ENCODE measurements at regions not wholly inside any gene's neighbourhood (a gene's known extent, or its start where the extent isn't known, plus 50 kb on each side); places are given as distances from the start of the nearest gene placed in this dataset.

DNA sequence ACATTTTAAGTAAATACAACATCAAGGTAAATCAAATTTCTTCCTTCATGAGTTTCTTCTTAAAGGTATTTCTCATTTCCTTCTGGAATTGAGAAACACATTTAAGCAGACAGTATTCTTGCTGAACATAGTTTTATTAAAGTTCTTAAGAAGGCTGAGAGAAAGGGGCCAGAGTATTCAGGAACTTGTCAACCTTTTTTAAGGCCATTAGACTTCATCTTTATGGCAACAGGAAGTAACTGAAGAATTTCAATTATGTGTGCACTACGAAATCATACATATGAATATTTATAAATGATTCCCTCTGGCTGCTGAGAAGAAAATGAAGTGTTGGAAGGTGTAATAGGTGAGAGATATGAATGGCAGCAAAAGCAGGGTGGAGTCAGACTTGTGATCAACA is 829.4 kb upstream of the DPPA4 start:
- no peaks in the 10 kb centered on the region for H3K27me3 ChIP-seq
- no peaks in the 10 kb centered on the region for H3K4me1 ChIP-seq (replicated peaks in 1 of 2)
- no peaks in the 10 kb centered on the region for H3K9me3 ChIP-seq (replicated peaks in 1 of 3)
- H3K27ac ChIP-seq = no peak overlapping the region
- DNase-seq = no peak
- H3K4me3 ChIP-seq = no peak overlapping the region
- no peak for TF ChIP-seq POLR2A (IDR thresholded peaks at IDR 0.05)
- TF ChIP-seq, protein P1, sequence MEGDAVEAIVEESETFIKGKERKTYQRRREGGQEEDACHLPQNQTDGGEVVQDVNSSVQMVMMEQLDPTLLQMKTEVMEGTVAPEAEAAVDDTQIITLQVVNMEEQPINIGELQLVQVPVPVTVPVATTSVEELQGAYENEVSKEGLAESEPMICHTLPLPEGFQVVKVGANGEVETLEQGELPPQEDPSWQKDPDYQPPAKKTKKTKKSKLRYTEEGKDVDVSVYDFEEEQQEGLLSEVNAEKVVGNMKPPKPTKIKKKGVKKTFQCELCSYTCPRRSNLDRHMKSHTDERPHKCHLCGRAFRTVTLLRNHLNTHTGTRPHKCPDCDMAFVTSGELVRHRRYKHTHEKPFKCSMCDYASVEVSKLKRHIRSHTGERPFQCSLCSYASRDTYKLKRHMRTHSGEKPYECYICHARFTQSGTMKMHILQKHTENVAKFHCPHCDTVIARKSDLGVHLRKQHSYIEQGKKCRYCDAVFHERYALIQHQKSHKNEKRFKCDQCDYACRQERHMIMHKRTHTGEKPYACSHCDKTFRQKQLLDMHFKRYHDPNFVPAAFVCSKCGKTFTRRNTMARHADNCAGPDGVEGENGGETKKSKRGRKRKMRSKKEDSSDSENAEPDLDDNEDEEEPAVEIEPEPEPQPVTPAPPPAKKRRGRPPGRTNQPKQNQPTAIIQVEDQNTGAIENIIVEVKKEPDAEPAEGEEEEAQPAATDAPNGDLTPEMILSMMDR (IDR thresholded peaks at IDR 0.05) = no peak
- H3K36me3 ChIP-seq (replicated peaks in 1 of 2) = no peaks in the 10 kb centered on the region
- 65 to 78% (median 67%) methylated on average over 1 of the region's 1 CpG for WGBS, 4 donors
- intact Hi-C loops (cut with DNase I) = no loop called here

DNA sequence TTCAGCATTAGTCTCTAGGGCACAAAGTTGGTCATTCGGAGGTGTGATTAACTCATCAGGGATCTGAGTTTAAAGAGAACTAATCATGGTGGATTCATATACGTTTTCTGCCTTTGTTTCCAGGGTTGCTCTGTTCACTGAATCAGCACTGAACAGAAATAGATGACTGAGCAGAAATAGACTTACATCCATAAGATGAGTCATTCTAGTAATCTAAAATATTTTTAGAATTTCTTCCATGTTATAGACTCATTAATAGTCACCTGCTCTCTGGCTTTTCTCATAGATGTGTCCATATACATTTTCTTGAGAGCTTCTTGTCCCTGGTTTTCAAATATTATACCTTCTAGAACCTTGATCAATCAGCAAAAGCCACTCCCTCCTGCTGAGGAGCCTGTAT is 837.6 kb upstream of the DPPA4 start:
- Histone ChIP-seq H3K4me1 (replicated peaks in 1 of 2) (no peaks in the 10 kb centered on the region), H3K9me3 (replicated peaks in 1 of 3) (no peaks in the 10 kb centered on the region), H3K36me3 (replicated peaks in 1 of 2) (no peaks in the 10 kb centered on the region), H3K27me3 (no peaks in the 10 kb centered on the region), H3K27ac (no peak overlapping the region), H3K4me3 (no peak overlapping the region)
- no peak for DNase-seq
- TF ChIP-seq, protein P1 (IDR thresholded peaks at IDR 0.05) = no peak
- no peak for TF ChIP-seq POLR2A (IDR thresholded peaks at IDR 0.05)
- intact Hi-C loops (cut with DNase I) = no loop called here
- WGBS, 4 donors = 67 to 74% (median 72%) methylated on average over 2 of the region's 2 CpGs

DNA sequence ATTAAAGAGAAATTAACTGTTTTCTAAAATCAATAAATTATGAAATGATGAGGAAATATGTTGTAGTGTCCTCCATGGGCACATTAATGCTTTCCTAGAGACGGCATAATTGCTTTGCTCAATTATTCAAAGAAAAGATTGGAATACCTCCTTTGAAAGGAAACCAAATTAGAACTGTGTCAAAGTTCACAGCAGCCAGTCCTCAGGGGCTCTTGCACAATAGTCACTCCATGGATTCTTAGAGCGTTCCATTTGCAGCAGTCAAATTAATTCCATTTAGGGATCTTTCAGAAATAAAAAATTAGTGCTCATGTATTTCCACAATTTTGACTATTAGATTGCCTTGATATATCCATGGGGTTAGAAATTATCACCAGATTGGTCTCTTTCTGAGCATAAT is 841.6 kb upstream of the DPPA4 start:
- no peaks in the 10 kb centered on the region for H3K27me3 ChIP-seq
- no peaks in the 10 kb centered on the region for H3K4me1 ChIP-seq (replicated peaks in 1 of 2)
- H3K27ac ChIP-seq = no peak overlapping the region
- no peaks in the 10 kb centered on the region for H3K36me3 ChIP-seq (replicated peaks in 1 of 2)
- no peak overlapping the region for H3K4me3 ChIP-seq
- TF ChIP-seq, protein P1 (IDR thresholded peaks at IDR 0.05) = no peak
- no peak for TF ChIP-seq POLR2A (IDR thresholded peaks at IDR 0.05)
- no peak for DNase-seq
- WGBS, 4 donors = 61 to 63% (median 62%) methylated on average over 2 of the region's 2 CpGs
- no peaks in the 10 kb centered on the region for H3K9me3 ChIP-seq (replicated peaks in 1 of 3)
- intact Hi-C loops (cut with DNase I) = no loop called here

DNA sequence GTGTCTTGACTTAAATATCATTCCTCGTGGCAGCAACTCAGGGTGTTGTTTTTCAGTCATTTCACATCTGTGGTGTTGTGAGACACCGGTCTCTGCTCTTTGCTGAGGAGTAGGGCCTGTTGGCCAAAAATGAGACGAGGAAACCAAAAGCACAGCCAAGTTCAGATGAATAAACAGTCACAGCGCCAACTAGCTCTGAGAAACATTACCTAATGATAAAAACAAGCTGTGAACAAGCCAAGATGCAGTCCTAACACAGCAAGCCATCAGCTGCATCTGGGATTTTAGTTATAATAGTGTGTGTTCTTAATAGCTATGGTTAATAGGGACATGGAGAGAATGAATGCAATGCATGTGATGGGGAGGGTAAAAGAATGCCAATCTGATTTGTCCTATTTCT is 843.4 kb upstream of the DPPA4 start:
- 58 to 70% (median 65%) methylated on average over 4 of the region's 4 CpGs for WGBS, 4 donors
- no peak for DNase-seq
- no peaks in the 10 kb centered on the region for H3K4me1 ChIP-seq (replicated peaks in 1 of 2)
- no peak overlapping the region for H3K4me3 ChIP-seq
- no peaks in the 10 kb centered on the region for H3K27me3 ChIP-seq
- intact Hi-C loops (cut with DNase I) = no loop called here
- no peak overlapping the region for H3K27ac ChIP-seq
- no peak for TF ChIP-seq POLR2A (IDR thresholded peaks at IDR 0.05)
- TF ChIP-seq, protein P1 (IDR thresholded peaks at IDR 0.05) = no peak
- H3K36me3 ChIP-seq (replicated peaks in 1 of 2) = no peaks in the 10 kb centered on the region
- no peaks in the 10 kb centered on the region for H3K9me3 ChIP-seq (replicated peaks in 1 of 3)
